ENCODE measurements at regions not wholly inside any gene's neighbourhood (a gene's known extent, or its start where the extent isn't known, plus 50 kb on each side); places are given as distances from the start of the nearest gene placed in this dataset.

DNA sequence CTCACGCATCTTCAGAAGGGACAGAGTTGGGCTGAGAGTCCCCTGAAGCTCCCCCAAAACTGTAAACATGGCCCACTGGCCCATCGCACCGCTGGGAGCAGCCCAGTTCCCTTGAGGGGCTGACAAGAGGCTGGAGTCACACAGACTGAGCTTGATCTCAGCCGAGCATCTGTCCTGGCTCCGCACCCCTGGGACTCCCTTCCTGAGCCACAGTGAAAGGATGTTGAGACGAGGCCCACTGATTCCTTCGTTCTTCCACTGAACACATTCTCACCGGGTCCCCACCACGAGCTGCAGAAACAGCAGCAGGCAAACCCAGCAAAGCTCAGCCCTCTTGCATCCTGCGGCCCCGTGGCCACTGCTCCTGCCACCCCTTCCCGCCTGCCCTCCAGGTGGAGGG, 145.9 kb upstream of the CIBAR2 start:
- no peak for FAIRE-seq

DNA sequence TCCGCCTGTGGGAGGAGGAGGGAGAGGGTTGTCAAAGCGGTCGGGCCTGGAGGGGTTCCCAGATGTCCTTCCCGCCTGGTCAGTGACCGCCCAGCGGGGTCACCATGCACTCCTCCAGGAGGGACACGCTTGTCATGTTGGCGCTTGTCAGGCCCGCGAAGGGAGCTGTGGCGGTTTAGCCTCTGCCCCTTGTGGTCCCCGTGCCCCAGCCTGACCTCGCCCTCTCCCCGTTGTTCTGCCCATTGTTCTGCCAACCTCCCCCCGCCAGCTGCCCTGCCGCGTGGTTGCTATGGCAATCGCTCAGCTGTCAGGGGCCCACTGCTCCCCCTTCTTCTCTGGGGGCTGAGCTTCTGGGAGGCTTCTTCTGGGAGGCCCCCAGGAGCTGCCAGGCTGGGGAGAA, 146.4 kb upstream of the CIBAR2 start:
- no peak for FAIRE-seq

DNA sequence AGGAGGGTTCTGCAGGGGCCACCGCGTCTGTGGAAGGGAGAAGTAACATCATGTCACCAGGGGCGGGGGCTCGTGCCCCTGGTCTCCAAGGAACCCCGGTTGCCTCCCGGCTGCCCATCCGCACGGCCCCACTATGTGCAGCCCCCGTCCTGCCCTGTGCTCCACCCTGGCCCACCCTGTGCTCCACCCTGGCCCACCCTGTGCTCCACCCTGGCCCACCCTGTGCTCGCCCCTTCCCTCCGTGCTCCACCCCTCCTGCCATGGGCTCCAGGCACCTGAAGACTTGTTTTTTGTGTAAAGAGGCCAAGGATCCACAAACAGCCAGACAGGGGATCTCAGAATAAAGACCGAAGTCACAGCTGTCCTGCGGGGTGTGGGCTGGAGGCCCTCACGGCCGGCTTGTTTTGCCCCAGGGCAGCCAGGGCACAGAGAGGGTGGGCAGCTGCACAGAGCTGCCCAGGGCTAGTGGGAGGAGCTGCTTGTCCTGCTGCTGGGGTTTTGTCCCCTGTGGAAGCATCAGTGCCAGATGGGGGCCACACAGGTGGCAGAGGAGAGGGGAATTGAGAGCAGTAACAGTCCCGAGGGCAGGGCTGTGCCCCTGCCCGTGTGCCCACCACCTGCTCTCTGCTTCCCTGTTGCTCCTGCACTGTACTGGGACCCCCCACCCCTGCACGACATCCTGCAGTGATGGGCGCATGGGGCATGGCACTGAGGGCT, 147.0 kb upstream of the CIBAR2 start:
- FAIRE-seq = no peak

DNA sequence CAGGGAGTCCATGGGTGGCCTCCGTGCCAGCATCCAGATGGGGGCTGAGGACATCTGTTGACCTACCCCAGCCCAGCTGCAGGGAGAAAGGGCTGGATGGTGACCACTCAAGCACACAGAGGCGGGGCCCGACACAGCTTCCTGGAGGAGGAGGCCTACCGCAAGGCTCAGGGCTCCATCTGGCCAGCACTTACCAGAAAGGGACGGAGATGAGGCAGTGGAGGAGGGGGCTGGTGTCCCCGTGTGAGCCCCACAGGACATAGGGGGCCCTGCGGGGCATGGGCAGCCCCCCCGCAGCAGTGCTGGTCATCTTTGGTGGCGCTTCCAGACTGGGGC, 147.5 kb upstream of the CIBAR2 start:
- FAIRE-seq = no peak

DNA sequence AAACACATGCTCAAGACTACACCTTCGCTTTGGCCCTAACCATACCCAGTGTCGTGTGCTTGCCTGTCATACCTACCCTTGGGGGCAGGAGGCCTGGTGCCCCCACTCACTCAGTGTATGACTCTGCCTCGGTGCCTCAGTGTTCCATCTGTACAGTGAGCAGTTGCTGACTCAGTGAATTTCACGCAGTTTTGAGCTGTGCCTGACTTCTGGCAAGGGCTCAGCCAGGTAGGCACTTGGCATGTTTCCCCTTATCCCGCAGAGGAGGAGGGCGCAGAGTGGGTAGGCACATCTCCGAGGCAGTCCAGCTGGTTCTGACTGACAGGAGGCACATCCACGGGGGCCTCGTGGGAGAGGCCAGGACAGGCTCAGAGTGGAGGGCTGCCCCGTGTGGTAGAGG, 148.9 kb upstream of the CIBAR2 start:
- FAIRE-seq = no peak

DNA sequence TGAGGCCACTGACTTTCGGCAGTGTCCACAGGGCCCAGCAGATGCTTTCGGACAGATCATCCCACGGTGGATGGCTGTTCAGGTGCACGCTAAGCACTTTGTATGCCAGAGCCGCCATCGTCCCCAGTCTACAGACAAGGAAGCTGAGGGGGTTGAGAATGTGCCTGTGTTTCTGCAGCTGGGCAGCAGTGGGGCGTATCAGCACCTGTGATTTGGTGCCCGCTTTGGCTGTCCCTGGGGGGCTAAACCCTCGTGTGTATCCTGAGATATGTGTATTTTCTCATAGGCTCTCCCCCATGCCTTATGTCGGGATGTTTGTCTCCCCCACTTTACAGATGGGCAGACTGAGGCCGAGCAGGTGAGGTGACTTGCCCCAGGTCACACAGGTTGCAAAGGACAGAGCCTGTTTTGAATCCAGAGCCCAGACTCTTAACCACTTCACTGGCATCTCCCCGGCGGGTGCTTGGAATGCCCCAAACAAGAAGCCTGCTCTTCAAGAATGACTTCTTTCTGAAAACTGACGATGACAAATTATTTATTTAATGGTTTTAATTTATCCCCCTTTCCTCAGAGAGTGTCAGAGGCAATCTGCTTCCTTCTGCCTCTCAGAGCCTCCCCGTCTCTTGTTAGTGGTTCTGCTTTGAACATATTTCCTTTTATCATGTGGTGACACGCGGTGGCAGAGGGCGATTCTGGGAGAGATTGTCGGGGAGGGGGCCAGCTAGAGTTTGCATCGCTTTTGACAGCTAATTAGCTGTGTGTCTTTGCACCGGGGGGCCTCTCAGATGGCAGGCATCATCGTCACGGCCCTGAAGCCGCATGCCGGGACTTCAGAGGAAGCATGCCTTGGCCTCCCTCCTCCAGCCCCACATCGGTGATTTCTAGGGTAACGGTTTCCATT, 149.6 kb upstream of the CIBAR2 start:
- FAIRE-seq = no peak

DNA sequence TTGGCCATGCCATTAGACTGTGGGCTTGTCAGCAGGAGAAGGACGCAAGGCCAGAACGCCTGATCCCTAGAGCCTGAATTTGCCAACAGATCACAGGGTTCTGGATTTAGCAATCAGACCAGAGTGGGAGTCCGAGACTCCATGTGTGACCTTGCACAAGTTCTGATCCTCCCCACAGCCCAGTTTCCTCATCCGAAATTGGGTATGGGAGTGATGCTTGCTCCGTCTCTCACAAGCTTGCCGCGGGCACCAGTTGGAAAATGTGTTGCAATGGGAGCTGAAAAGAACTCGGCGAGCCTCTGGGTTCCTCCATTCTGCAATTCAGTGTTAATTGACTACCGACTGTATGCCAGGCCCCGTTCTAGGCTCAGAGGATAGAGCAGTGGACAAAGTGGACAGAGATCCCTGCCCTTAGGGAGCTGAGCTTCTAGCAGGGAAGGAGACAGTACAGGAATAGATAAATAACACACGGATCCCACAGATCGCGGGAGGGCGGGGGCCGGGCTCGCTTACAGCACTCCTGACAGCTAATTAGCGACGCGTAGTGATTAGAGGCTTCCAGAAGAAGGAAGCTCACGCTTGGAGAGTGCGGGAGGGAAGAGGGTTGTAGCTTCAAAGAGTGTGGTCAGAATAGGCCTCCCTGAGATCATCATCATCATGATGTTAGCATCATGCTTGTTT, 150.4 kb upstream of the CIBAR2 start:
- no peak for FAIRE-seq

DNA sequence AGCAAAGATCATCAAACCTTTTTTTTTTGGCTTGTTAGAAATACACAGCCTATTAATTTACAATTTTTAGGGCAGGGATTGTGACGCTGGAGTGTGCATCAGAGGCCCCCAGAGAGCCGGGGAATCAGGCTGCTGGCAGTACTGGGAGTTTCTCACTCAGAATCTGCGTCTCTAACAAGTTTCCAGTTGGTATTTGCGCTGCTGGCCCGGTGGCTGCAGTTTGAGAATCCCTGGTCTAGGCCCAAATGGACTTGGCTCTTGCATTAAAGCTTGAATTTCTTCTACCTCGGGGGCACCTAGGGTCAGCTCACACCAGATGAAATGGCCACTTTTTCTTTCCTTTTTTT, 150.9 kb upstream of the CIBAR2 start:
- no peak for FAIRE-seq

DNA sequence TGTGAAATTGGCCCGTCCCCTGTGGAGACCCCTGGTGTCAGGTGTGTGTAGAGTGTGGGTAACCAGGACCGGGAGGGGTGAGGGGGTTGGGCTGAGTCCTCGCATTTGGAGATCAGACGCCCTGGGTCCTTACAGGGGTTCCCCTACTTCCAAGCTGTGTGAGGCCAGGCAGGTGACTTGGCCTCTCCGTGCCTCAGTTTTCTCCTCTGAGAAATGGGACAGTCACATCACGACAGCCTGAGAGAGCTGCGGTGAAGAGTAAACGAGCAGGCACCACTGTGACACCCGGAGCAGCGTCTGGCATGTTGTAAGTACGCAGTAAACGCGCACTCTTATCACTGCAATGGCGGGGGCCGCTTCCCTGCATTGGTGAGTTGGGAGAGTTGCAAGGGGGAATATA, 152.5 kb upstream of the CIBAR2 start:
- FAIRE-seq = no peak

DNA sequence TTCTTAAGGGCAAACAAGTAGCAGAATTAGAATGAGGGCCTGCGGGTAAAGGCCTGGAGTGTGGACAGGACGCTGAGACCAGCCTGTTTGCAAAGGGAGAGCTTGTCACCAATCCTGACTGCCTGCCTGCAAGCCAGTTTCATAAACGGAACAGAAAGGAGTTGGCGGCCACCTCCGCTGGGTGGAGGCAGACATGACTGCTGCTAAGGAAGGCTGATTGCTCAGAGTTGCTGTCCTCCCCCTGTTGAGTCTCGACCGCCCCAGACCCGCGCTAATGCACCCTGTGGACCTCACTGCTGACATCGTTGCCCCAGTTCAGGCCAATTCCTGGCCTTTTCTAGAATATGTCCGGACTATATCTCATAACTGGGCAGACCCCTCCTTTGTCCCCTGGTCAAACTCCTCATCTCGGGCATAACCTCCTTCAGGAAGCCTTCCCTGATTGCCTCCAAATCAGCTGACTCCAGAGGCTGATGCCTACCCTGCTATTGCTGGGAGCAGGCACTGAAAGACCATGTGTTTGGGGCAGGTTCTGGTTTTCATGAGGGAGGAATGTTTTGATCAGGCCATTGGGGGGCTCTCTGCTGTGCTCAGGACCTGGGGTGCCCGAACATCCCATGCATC, 153.0 kb upstream of the CIBAR2 start:
- no peak for FAIRE-seq

DNA sequence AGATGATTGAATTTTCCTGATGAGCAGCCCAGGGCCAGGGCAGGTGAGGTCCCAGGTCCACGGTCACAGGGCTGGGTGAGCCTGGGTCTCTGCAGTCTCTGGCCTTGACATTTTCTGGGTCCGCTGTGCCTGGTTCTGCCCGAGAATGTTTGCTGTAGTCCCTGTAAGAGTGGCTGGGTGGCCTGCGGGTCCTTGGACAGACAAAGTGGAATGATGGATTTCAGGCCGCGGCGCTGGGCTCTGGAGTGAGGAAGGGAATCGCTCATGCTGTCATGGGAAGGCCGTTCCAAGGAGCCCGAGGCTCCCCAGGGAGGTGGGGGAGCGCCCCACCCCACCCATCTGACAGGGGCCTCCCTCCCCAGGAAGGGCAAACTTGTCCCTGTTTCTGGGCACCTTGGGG, 153.5 kb upstream of the CIBAR2 start:
- no peak for FAIRE-seq

DNA sequence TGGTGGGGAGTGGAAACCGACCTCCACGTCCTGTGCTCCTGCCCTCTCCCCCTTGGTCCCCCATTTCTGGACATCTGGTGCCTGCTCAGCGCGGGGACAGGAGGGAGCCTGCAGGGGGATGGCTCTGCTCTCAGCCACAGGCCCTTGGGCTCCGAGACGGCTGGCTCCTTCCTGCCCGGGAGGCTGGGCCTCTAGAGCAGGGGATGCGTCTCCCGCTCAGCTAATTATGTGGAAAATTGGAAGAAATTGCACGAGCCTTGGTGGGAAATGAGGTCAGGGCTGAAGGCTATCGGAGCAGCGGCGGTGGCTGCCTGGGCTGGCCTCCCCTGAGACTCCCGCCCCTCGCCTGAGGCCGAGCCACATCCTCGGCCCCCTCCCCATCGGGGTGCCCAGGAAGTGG, 154.6 kb upstream of the CIBAR2 start:
- no peak for FAIRE-seq

DNA sequence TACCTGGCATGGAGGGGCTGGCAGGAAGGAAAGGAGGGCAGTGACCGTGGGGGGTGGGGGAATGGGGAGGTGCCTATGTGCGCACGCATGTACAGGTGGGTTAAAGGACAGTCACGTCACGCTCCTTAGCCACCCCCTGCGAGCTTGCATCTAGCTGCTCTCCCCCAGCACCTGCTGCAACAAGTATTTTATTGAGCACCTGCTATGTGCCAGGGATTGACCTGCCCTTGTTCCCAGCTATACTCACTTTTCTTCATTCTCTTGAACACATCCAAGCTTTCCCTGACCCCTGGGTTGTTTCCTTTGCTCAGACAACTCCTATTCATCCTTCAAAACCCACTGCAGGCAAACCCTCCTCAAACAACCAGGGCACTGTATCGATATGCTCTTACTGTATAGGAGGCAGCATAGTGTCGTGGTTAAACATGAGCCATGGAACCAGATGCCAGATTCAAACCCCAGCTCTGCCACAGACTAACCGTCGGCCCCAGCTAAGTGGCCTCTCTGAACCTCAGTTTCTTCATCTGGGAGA, 155.2 kb upstream of the CIBAR2 start:
- no peak for FAIRE-seq

DNA sequence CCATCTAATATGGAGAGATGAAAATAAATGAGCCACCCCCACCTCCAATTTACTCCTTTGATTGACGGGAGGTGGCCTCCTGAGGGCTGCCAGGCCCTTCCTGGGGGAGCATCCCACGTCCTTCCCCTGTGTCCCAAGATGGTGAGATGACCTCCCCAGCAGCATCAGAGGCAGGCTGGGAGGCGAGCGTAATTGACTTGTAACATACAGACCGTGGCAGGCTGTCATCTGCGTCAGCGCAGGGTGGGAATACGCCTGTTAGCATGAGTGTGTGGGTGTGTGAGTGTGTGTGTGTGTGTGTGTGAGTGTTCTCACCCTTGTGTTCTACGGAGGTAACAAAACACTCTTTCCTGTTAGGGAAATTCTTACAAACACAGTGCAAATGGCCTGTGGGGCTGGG, 156.9 kb upstream of the CIBAR2 start:
- FAIRE-seq = no peak

DNA sequence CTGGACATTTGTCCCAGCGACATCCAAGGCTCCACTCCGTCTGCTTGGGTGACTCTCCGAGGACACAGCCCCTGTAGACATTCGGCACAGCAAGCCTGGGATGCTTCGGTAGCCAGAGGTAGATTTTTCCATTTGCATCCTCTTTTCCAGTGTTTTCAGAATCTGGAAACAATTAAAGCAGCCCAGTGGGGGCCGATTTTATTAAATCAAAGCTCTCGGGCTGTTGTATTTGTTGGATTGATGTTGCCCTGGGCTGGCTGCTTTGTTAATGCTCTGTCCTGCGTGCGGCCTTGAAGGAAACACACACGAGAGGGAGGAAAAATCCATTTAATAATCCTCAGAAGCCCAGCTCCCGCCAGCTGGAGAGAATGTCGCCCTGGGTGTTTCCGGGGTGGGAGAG, 158.1 kb upstream of the CIBAR2 start:
- FAIRE-seq = no peak

DNA sequence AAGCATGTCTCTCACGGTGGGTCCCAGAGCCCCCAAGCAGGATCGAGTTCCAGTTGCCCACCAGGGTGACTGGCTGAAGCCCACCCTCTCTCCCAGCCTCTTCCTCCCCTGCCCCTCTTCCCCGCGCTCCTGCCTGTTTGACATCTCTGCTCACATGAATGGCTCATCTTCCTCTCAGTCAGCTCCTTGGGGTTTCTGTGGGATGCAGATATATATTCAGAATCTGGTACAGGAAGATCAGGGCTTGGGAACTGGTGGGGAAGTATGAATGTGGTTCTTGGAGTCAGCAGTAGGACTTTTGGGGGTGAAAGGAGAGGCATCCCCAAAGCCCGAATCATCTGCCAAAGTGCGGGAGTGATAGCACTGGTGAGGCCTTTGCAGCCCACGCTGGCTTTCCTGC, 158.9 kb upstream of the CIBAR2 start:
- no peak for FAIRE-seq

DNA sequence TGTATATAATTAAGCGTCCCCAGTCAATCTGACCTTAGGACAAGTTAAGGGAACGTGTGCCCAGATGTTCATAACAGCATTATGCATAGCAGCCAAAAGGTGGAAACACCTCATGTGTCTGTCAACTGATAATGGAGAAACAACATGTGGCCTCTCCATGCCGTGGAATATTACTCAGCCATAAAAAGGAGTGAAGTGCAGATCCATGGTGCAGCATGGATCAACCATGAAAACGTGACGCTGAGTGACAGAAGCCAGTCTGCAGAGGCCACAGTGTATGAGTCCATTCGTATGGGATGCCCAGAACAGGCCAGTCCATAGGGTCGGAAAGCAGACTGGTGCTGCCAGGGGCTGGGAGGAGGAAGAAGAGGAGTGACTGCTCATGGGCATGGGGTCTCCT, 161.0 kb upstream of the CIBAR2 start:
- no peak for FAIRE-seq

DNA sequence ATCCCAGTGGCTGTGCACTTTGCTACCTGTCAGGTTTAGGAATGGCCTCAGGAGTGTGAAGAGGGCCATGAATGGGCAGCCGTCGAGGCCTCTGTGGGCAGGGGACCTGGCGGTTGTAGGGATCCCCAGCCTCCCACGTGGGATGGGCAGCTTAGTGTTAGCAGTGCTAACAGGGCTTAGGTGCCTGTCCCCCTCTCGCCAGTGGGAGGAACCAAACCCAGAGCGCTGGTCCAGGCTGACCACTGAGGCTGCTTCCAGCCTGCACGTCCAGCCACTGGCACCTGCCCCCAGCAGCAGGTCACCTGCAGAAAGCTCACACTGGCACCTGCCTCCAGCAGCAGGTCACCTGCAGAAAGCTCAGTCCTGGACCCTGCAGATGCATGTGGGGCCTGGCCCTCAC, 162.2 kb upstream of the CIBAR2 start:
- no peak for FAIRE-seq

DNA sequence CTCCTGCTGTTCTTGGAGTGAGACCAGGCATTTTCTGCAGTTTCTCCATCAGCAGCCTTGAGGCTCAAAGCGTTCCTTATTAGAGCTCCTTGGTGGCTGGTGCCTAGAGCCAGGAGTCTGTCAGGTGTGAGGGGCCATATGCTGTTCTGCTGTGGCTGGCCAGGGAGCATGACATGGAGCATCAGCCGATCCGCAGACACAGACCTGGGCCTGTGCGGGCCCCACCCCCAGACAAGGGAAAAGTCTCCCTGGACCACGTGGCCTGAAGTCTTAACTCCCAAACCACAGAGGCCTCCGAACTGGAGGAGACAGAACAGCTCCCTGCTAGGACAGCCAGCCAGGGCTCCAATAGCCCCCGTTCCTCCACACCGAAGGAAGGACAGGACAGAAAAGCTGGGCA, 162.7 kb upstream of the CIBAR2 start:
- FAIRE-seq = no peak

DNA sequence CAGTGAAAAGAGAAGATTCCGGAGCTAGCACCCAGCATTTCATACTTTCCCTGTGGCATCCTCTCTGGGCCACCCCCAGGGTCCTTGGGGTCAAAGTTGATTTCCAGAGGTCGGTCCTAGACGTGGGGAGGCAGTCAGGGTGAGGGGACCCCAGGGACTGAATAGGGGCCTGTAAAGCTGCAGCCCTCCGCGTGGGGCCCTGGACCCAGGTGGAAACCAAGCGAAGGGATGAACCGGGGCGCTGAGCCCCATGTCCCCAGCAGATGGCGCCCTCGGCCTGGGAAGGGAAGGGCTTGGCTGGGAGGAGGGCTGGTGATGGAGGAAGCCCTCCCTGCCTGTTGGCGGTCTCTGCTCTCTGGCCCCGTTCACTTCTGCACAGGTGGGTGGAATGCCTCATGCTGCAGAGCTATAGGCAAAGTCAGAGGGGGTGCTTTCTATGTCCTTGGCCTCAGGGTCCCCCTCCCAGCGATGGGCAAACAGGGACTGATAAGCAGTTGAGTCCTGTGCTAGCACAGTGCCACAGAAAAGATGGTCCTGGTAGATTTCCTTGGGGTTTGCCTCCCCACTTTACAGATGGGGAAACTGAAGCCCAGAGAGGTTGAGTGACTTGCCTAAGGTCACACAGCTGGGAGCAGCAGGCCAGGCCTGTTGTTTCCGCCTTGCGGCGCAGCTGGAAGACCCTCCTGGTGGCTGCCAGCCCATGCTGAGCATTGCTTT, 163.4 kb upstream of the CIBAR2 start:
- FAIRE-seq = no peak

DNA sequence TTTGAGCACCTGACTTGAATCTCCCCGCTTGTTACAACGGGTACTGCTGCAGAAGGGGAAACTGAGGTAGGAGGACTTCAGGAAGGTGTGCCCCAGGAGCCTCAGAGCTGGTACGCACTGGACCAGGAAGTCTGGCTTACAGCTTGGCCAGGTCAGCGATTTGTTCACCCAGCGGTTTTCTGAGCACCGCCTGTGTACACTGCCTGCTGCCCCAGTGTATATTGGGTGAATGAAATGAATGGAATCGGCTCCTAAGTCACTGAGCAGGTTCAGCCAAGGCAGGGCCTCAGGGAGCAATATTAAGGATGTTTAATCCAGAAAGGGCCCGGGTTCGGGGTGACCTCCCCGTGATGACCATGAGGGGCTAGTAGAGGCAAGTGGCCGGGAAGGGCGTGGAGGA, 164.0 kb upstream of the CIBAR2 start:
- no peak for FAIRE-seq

DNA sequence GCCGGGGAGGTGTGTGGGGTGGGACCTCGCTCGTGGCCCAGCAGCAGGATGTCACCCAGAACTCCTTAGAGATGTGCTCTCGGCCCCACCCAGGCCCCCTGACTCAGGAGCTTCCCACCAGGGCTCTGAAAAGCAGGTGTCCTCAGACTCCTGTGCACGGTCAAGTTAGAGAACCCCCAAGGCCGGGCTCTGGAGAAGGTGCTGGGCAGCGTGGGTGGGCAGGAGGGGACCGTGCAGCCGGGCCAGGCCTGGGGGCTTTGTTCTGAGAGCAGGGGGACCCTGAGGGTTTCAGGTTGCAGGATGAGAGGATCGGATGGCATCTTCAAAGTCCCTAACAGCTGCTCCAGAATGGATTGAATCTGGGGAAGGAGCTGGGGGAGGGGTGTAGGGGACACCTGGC, 164.4 kb upstream of the CIBAR2 start:
- no peak for FAIRE-seq

DNA sequence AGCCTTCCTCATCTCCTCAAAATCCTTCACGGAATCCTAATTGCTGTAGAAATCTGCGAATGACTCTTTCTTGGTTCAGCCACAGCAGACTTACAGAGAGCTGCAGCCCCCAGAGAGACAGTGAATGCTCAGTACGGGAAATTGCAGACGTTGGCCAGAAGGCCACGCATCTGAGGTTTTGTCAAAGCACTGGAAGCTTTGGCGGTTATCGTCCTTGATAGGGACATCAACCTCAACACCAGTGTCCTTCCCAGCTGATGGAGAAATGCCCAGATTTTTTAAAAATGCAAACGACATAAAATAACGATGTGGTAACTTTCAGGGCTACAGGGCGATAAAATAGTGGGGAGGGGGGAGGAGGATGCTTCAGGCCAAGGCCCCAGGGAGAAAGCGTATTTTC, 166.6 kb upstream of the CIBAR2 start:
- FAIRE-seq = no peak

Measured in islet of Langerhans (tissue), 1 donor.